GM20431 (cell line): ENCODE measurements at regions not wholly inside any gene's neighbourhood (a gene's known extent, or its start where the extent isn't known, plus 50 kb on each side); places are given as distances from the start of the nearest gene placed in this dataset.

Experiments
- in situ Hi-C: fragments of 300-500 bp; cut with MseI, MboI; formaldehyde crosslinking; loops from one replicate; pipeline ENCODE4 v1.15.0; 2020; ENCODE audit warnings: low sequenced_read_pairs; ENCODE audit not compliant: unreplicated experiment

DNA sequence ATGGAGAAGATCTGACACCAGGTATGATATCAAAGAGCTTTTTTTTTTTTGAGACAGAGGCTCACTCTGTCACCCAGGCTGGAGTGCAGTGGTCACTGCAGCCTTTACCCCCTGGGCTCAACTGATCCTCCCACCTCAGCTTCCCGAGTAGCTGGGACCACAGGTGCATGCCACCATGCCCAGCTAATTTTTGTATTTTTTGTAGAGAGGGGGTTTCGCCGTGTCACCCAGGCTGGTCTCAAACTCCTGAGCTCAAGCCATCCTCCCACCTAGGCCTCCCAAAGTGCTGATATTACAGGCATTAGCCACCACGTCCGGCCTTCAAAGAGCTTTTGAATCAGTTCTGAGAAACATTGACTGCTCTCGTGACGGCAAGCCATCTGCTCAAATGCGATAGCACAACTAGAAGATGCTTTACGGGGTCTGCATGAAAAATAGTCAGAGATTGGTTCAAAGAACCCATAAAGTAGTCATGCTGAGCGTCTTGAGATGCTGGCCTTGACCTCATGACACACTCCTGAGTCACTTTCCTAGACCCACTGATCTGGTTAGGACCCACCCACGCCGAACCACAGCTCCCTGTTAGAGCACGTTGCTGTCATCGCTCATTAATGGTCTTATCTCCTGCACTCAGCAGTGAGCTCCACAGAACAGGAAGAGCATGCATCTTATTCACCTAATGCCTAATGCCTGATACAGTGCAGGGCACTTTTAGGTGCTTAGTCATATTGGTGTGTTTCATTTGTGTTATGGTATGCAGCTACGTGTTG is 57.0 kb upstream of the NR2F2 start:
- in situ Hi-C loops, result no loop called here

DNA sequence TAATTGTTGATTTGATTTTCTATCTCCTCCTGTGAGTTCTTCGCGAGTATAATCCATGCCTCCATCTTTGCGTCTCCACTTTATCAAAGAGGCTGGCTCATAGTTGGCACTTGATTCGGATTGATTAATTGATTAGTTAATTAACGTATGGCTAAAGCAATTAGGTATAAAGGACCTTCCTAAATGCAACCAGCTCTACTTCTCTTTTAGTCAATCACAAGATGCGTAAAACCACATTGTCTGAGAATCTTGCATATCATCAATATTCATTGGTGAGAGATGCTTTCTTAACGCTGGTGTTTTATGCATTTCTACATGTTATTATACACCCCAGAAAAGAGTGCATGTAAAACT is 56.4 kb upstream of the NR2F2 start:
- in situ Hi-C loops, result no loop called here

DNA sequence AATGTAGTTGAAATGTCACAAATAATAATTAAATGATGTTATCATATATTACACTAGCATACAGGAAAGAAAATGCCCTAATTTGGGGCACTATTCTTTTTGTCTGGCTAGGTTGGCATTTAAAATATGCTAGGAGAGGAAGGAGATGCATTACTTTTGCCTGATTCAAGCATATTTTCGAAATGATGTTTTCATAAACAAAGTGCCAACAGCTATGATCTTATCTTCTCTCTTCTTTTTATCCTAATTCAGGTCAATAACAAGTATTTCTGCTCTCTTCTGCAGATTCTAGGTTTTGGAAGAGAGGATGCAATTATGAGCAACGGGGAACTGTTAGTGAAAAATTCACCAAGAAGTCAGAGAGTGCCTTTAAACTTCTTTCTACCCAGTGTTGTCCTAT is 55.8 kb upstream of the NR2F2 start:
- in situ Hi-C loops, result no loop called here

DNA sequence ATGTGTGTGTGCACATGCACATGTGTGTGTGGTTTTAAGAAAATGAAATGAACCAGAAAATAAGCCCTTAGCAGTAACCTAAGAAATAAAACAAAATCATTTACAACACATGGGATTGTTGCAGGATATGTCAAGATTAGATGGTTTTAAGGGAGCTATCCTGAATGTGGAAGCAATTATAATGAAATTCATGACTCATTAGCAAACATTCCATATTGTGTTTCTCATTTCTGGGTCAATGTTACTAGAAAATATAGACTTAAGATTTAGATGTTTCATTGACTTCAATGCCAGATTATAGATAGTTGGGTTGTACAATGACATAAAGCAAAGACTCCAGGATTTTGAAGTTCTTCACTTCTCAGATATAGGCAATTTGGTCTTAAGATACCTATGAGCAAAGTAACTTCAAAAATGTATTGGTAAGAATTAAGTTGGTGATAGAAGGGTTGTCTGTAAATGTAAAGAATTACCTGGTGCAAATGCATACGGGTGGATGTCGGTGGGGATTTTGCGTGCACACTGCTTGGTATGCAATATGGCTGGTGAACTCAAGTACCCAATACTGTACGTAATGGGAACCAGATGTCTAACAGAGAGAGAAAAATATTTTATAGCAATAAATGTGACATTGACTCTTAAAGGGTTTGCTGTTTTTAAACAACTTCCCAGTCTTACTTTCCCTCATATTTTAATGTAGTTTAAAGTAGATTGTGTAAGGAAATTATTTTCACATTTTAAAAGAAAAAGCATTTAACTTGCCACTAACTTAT is 53.9 kb upstream of the NR2F2 start:
- in situ Hi-C loops, result no loop called here
